ENCODE measurements at regions not wholly inside any gene's neighbourhood (a gene's known extent, or its start where the extent isn't known, plus 50 kb on each side); places are given as distances from the start of the nearest gene placed in this dataset.

- Histone ChIP-seq H3K9me3 (no peaks in the 10 kb centered on the region), H3K4me1 (no peaks in the 10 kb centered on the region), H3K27me3 (peaks cover 17% of the 10 kb centered on the region), H3K9ac (ENCODE audit: low read depth in 2 of 2, low read length in 2 of 2) (no peak overlapping the region), H3K36me3 (no peaks in the 10 kb centered on the region), H3K27ac (no peak overlapping the region), H3K4me3 (no peak overlapping the region)
- TF ChIP-seq CTCF (IDR thresholded peaks at IDR 0.05): no peak
- intact Hi-C loops (cut with DNase I): no loop called here
- no peak for DNase-seq
These were observed 52.3 kb upstream of the PRR20G start for GRCh38 chr3:127339928-127340861.

DNA sequence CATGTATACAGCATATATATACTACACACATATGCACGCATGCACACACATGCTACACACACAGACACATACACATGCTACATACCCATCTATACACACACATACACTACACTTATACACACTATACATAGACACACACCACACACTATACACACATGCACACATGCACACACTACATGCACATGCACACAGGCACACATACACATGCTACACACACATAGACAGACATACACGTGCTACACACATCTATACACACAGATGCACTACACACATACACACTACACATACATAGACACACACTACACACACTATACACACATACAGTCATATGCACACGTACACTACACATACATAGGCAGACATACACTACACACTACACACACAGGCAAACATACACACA, 51.2 kb upstream of the PRR20G start:
- H3K4me3 ChIP-seq: no peak overlapping the region
- peaks cover 17% of the 10 kb centered on the region for H3K27me3 ChIP-seq
- no peak for DNase-seq
- no peak for TF ChIP-seq CTCF (IDR thresholded peaks at IDR 0.05)
- H3K9ac ChIP-seq (ENCODE audit: low read depth in 2 of 2, low read length in 2 of 2): no peak overlapping the region
- intact Hi-C loops (cut with DNase I): no loop called here
- no peaks in the 10 kb centered on the region for H3K9me3 ChIP-seq
- no peaks in the 10 kb centered on the region for H3K4me1 ChIP-seq
- H3K27ac ChIP-seq: no peak overlapping the region
- H3K36me3 ChIP-seq: no peaks in the 10 kb centered on the region

DNA sequence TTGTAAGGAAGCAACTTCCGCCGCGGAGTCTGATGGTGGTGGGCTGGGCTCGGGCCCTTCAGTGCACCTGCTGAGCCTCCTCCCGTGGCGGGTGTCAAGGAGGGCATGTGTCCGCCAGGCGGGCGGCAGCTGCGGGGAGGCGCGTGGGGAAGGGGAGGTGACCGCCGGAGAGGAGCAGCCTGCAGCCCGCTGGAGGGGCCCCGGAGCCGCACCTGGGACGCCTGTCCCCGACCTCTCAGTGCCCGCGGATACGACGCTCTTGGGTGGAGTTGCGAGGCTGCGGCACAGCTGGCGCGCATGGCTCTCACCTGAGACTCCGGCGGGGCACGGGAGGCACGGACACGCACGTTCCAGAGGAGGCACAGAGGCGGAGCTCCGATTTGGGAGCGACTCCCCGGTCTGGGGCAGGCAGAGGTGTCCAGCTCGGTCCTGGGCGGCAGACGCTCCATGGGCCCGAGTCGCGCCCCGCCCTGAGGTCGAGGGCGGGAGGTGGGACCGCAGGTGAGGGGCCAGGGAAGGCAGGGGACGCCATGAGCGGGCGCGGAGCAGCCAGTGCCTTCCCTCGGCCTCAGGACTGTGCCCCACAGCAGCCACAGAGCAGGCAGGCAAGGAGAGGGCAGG, 50.2 kb upstream of the PRR20G start:
- H3K9me3 ChIP-seq: no peaks in the 10 kb centered on the region
- H3K36me3 ChIP-seq: no peaks in the 10 kb centered on the region
- no peak for TF ChIP-seq CTCF (IDR thresholded peaks at IDR 0.05)
- H3K27me3 ChIP-seq: peaks cover 17% of the 10 kb centered on the region
- no peaks in the 10 kb centered on the region for H3K4me1 ChIP-seq
- intact Hi-C loops (cut with DNase I): no loop called here
- no peak overlapping the region for H3K9ac ChIP-seq (ENCODE audit: low read depth in 2 of 2, low read length in 2 of 2)
- no peak overlapping the region for H3K27ac ChIP-seq
- no peak for DNase-seq
- H3K4me3 ChIP-seq: no peak overlapping the region
